Gastroesophageal sphincter (tissue), 3 donors: ENCODE measurements at regions not wholly inside any gene's neighbourhood (a gene's known extent, or its start where the extent isn't known, plus 50 kb on each side); places are given as distances from the start of the nearest gene placed in this dataset.

Experiments
- EP300 ChIP-seq: sonication (generic); formaldehyde crosslinking; IDR thresholded peaks from one replicate; pipeline ENCODE4 v1.6.1; 2017; ENCODE audit warnings: antibody characterized with exemption, mild to moderate bottlenecking
- POLR2AphosphoS5 ChIP-seq: sonication (generic); formaldehyde crosslinking; IDR thresholded peaks from one replicate; pipeline ENCODE4 v1.6.1; 2017; ENCODE audit warnings: antibody characterized with exemption
- TF ChIP-seq, protein P1 (sequence below), 4 experiments: fragments of 200-600 bp in 2 of 4; fragments of 450-650 bp in 2 of 4; sonication (generic) in 1 of 4; IDR thresholded peaks; one replicate each; pipeline ENCODE4 v1.5.1; 2017 to 2019; ENCODE audit warnings: antibody characterized with exemption in 4 of 4, mild to moderate bottlenecking in 2 of 4, moderate library complexity in 2 of 4

DNA sequence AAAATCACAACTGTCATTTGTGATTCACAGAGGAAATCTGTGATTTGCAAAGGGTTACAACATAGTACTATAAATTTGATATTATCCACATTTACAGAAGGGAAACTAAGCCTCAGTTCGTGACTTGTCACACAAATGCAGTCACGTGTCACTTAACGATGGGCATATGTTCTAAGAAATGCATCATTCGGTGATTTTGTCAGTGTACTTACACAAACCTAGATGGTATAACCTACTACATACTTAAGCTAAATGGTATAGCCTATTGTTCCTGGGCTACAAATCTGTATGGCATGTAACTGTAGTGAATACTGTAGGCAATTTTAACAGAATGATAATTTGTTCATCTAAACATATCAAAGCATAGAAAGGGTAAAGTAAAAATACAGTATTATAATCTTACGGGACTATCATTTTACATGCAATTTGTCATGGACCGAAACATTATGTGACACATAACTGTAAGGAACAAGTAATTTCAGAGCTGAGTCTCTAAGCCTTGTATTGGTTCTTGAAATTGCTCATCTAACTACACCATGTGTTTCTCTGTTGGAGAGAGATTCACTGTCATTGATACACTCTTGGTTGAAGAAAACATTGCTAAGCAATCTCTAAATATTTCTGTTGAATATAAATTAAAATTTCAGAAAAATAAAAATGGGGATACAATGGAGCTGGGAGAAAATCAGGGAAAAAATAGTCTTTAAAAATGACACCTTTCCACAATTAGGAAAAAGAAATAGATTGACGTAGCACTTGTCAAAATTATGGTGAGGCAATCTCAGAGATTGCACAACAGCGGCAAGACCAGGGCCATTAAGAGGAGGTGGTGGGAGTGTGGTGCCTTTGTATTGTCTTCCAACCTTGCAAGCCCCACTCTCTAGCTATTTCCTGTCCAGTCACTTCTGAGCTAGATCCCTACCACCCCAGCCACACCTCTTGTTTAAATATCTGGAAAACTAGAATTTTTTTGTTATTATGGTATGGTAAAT, 645.8 kb upstream of the TBL1XR1 start:
- TF ChIP-seq, protein P1, sequence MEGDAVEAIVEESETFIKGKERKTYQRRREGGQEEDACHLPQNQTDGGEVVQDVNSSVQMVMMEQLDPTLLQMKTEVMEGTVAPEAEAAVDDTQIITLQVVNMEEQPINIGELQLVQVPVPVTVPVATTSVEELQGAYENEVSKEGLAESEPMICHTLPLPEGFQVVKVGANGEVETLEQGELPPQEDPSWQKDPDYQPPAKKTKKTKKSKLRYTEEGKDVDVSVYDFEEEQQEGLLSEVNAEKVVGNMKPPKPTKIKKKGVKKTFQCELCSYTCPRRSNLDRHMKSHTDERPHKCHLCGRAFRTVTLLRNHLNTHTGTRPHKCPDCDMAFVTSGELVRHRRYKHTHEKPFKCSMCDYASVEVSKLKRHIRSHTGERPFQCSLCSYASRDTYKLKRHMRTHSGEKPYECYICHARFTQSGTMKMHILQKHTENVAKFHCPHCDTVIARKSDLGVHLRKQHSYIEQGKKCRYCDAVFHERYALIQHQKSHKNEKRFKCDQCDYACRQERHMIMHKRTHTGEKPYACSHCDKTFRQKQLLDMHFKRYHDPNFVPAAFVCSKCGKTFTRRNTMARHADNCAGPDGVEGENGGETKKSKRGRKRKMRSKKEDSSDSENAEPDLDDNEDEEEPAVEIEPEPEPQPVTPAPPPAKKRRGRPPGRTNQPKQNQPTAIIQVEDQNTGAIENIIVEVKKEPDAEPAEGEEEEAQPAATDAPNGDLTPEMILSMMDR (IDR thresholded peaks at IDR 0.05) = no peak
- TF ChIP-seq POLR2AphosphoS5 (no peak), EP300 (no peak)
